NOMO-1 (cell line): ENCODE measurements at regions not wholly inside any gene's neighbourhood (a gene's known extent, or its start where the extent isn't known, plus 50 kb on each side); places are given as distances from the start of the nearest gene placed in this dataset.

ENCODE experiments used
- DNase-seq, 2 experiments: peaks; one replicate each; lab custom pipeline; 2025; ENCODE audit not compliant: unreplicated experiment in 2 of 2; lab: John Stamatoyannopoulos, UW

GRCh38 chr2:106041150-106041549 lies 153.0 kb downstream of the UXS1 start:
- no peak for DNase-seq

- no peak for DNase-seq
Measured at GRCh38 chr2:106039634-106040315, 154.3 kb downstream of the UXS1 start.

GRCh38 chr2:106038601-106039375 lies 155.3 kb downstream of the UXS1 start:
- DNase-seq, result no peak

- no peak for DNase-seq
Measured at GRCh38 chr2:106037932-106038331, 156.2 kb downstream of the UXS1 start.

GRCh38 chr2:106037262-106037661 lies 156.8 kb downstream of the UXS1 start:
- DNase-seq, result no peak

GRCh38 chr2:106034325-106034724 lies 159.8 kb downstream of the UXS1 start:
- DNase-seq, result no peak

- DNase-seq, result no peak
Measured at GRCh38 chr2:106032676-106033075, 161.4 kb downstream of the UXS1 start.

GRCh38 chr2:106030287-106031268 lies 163.5 kb downstream of the UXS1 start:
- DNase-seq, result peak; percentile 10 to 15

- no peak for DNase-seq
Measured at GRCh38 chr2:106028192-106028591, 165.9 kb downstream of the UXS1 start.

GRCh38 chr2:106026271-106027190 lies 167.6 kb downstream of the UXS1 start:
- no peak for DNase-seq

GRCh38 chr2:106025796-106026195 lies 168.3 kb downstream of the UXS1 start:
- DNase-seq, result no peak

GRCh38 chr2:106021662-106022028 lies 172.5 kb downstream of the UXS1 start:
- no peak for DNase-seq

- no peak for DNase-seq
Measured at GRCh38 chr2:106020821-106021661, 173.1 kb downstream of the UXS1 start.

- DNase-seq, result no peak
Measured at GRCh38 chr2:106020032-106020431, 174.1 kb downstream of the UXS1 start.

GRCh38 chr2:106018141-106018540 lies 176.0 kb downstream of the UXS1 start:
- no peak for DNase-seq

- DNase-seq, result no peak
Measured at GRCh38 chr2:106012591-106013347, 181.3 kb downstream of the UXS1 start.

- DNase-seq, result no peak
Measured at GRCh38 chr2:106012001-106012590, 182.0 kb downstream of the UXS1 start.

GRCh38 chr2:106011380-106011779 lies 182.7 kb downstream of the UXS1 start:
- no peak for DNase-seq
